Cardiac muscle cell (in vitro differentiated cells and primary cell): ENCODE measurements at regions not wholly inside any gene's neighbourhood (a gene's known extent, or its start where the extent isn't known, plus 50 kb on each side); places are given as distances from the start of the nearest gene placed in this dataset.

Experiments used
- DNase-seq, 2 donors: peaks; one replicate each; pipeline versions ENCODE4 v3.0.0 to v3.0.0-alpha.2; 2010 to 2017; ENCODE audit warnings: low read depth in 1 of 2, low spot score in 1 of 2
- H3K27ac ChIP-seq: fragments of 200-600 bp; sonication (generic); 2 replicates; pipeline ENCODE4 v1.5.1; 2016
- H3K27me3 ChIP-seq: fragments of 200-600 bp; sonication (generic); 2 replicates; pipeline ENCODE4 v1.6.0; 2016; ENCODE audit warnings: control low read depth
- H3K36me3 ChIP-seq: fragments of 200-600 bp; sonication (generic); 2 replicates; pipeline ENCODE4 v1.5.1; 2016; ENCODE audit warnings: control low read depth
- H3K4me1 ChIP-seq: fragments of 200-600 bp; sonication (generic); 2 replicates; pipeline ENCODE4 v1.8.1; 2017; ENCODE audit warnings: low read depth, mild to moderate bottlenecking, mixed run types
- H3K4me3 ChIP-seq: fragments of 200-600 bp; sonication (generic); 2 replicates; pipeline ENCODE4 v1.5.1; 2016; ENCODE audit warnings: mild to moderate bottlenecking
- H3K9me3 ChIP-seq: fragments of 200-600 bp; sonication (generic); 2 replicates; pipeline ENCODE4 v1.5.1; 2017; ENCODE audit warnings: low read depth, mild to moderate bottlenecking, control low read depth
- CTCF ChIP-seq: IDR thresholded peaks from 2 replicates; pipeline ENCODE4 v1.5.1; 2012; ENCODE audit warnings: low read depth, mild to moderate bottlenecking, low read length

GRCh38 chr11:106451228-106451922 is 373.9 kb downstream of the AASDHPPT start:
- Histone ChIP-seq H3K27ac (no peak overlapping the region), H3K4me1 (peaks cover 13% of the 10 kb centered on the region), H3K4me3 (no peak overlapping the region), H3K27me3 (no peaks in the 10 kb centered on the region), H3K9me3 (no peaks in the 10 kb centered on the region), H3K36me3 (no peaks in the 10 kb centered on the region)
- no peak for TF ChIP-seq CTCF
- no peak for DNase-seq

GRCh38 chr11:106456647-106457046 is 379.2 kb downstream of the AASDHPPT start:
- Histone ChIP-seq H3K4me3 (no peak overlapping the region), H3K36me3 (no peaks in the 10 kb centered on the region), H3K9me3 (no peaks in the 10 kb centered on the region), H3K27me3 (no peaks in the 10 kb centered on the region), H3K4me1 (no peaks in the 10 kb centered on the region), H3K27ac (no peak overlapping the region)
- no peak for TF ChIP-seq CTCF
- DNase-seq = no peak

- no peak overlapping the region for H3K27ac ChIP-seq
- no peaks in the 10 kb centered on the region for H3K4me1 ChIP-seq
- H3K36me3 ChIP-seq = no peaks in the 10 kb centered on the region
- no peaks in the 10 kb centered on the region for H3K9me3 ChIP-seq
- no peaks in the 10 kb centered on the region for H3K27me3 ChIP-seq
- TF ChIP-seq CTCF = no peak
- DNase-seq = peak in 1 of 2 donors; percentile 68
- H3K4me3 ChIP-seq = no peak overlapping the region
Measured at GRCh38 chr11:106457727-106458126, 380.3 kb downstream of the AASDHPPT start.

GRCh38 chr11:106459135-106459534 is 381.7 kb downstream of the AASDHPPT start:
- TF ChIP-seq CTCF = no peak
- no peaks in the 10 kb centered on the region for H3K36me3 ChIP-seq
- no peaks in the 10 kb centered on the region for H3K9me3 ChIP-seq
- no peaks in the 10 kb centered on the region for H3K27me3 ChIP-seq
- no peaks in the 10 kb centered on the region for H3K4me1 ChIP-seq
- H3K4me3 ChIP-seq = no peak overlapping the region
- H3K27ac ChIP-seq = no peak overlapping the region
- no peak for DNase-seq

- no peak overlapping the region for H3K4me3 ChIP-seq
- TF ChIP-seq CTCF = no peak
- H3K4me1 ChIP-seq = no peaks in the 10 kb centered on the region
- DNase-seq = no peak
- no peak overlapping the region for H3K27ac ChIP-seq
- H3K9me3 ChIP-seq = no peaks in the 10 kb centered on the region
- no peaks in the 10 kb centered on the region for H3K27me3 ChIP-seq
- H3K36me3 ChIP-seq = no peaks in the 10 kb centered on the region
Measured at GRCh38 chr11:106461148-106461691, 383.8 kb downstream of the AASDHPPT start.
